ENCODE measurements at regions not wholly inside any gene's neighbourhood (a gene's known extent, or its start where the extent isn't known, plus 50 kb on each side); places are given as distances from the start of the nearest gene placed in this dataset.

DNA sequence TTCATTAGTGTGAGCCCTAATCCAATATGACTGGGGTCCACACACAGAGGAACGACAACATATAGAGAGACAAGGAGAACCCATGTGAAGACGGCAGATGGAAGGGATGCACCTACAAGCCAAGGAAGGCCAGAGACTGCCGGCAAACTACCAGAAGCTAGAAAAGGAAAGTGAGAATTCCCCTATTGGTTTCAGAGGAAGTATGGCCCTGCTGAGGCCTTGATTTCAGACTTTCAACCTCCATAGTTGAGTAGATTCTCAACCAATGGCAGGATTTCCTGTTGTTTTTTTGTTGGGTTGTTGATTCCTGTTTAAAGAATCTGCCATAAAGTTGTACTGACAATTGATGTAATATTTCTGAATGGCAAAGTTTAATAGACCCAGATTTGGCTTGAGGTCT lies 241.5 kb downstream of the SATB2 start:
- intact Hi-C loops (cut with DNase I), result no loop called here
- no peak for TF ChIP-seq CTCF (IDR thresholded peaks at IDR 0.05)
- no peak for TF ChIP-seq POLR2A (IDR thresholded peaks at IDR 0.05)

GRCh38 chr2:199207011-199207410 lies 250.7 kb downstream of the SATB2 start:
- H3K36me3 ChIP-seq (replicated peaks in 1 of 2), result no peaks in the 10 kb centered on the region
- no peak for DNase-seq
- H3K4me3 ChIP-seq, result no peak overlapping the region
- intact Hi-C loops (cut with DNase I), result no loop called here
- 80 to 90% (median 81%) methylated on average over 2 of the region's 2 CpGs for WGBS, 4 donors
- H3K9me3 ChIP-seq (replicated peaks in 1 of 3), result no peaks in the 10 kb centered on the region
- TF ChIP-seq POLR2A (IDR thresholded peaks at IDR 0.05), result no peak
- TF ChIP-seq CTCF (IDR thresholded peaks at IDR 0.05), result no peak
- no peaks in the 10 kb centered on the region for H3K4me1 ChIP-seq (replicated peaks in 1 of 2)
- H3K27me3 ChIP-seq, result no peaks in the 10 kb centered on the region
- H3K27ac ChIP-seq, result no peak overlapping the region

More for the DNA sequence above, 241.5 kb downstream of the SATB2 start:
- H3K4me3 ChIP-seq, result no peak overlapping the region
- H3K36me3 ChIP-seq (replicated peaks in 1 of 2), result no peaks in the 10 kb centered on the region
- no peaks in the 10 kb centered on the region for H3K4me1 ChIP-seq (replicated peaks in 1 of 2)
- WGBS, 4 donors, result 88 to 89% (median 88%) methylated on average over 3 of the region's 3 CpGs
- DNase-seq, result no peak
- no peaks in the 10 kb centered on the region for H3K27me3 ChIP-seq
- H3K9me3 ChIP-seq (replicated peaks in 1 of 3), result no peaks in the 10 kb centered on the region
- H3K27ac ChIP-seq, result no peak overlapping the region

DNA sequence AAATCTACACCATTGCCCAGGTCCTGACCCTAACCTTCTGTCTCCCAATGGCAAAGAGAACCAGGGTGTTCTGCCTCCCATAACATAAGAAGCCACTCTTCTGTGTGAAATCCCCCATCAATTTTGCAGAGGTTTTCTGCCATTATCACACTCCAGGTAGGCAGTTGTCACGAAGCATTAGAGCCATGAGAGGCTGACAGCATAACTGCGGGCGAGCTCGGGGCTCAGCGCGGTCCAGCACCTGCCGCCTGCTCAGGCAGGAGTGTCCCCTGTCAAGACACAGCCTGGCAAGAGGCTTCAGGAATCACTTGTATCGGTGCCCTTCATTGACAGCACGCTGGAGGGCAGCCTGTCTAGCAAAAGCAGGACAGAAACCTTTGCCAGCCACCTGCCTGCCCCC lies 251.2 kb downstream of the SATB2 start:
- TF ChIP-seq CTCF (IDR thresholded peaks at IDR 0.05), result no peak
- TF ChIP-seq POLR2A (IDR thresholded peaks at IDR 0.05), result no peak
- no peak for DNase-seq
- WGBS, 4 donors, result 79 to 88% (median 83%) methylated on average over 7 to 9 of the region's 9 CpGs
- no peaks in the 10 kb centered on the region for H3K27me3 ChIP-seq
- intact Hi-C loops (cut with DNase I), result no loop called here
- no peak overlapping the region for H3K27ac ChIP-seq
- H3K9me3 ChIP-seq (replicated peaks in 1 of 3), result no peaks in the 10 kb centered on the region
- H3K4me3 ChIP-seq, result no peak overlapping the region
- no peaks in the 10 kb centered on the region for H3K4me1 ChIP-seq (replicated peaks in 1 of 2)
- H3K36me3 ChIP-seq (replicated peaks in 1 of 2), result no peaks in the 10 kb centered on the region

GRCh38 chr2:199202964-199203363 lies 254.8 kb downstream of the SATB2 start:
- 73 to 77% (median 74%) methylated on average over 5 of the region's 5 CpGs for WGBS, 4 donors
- H3K9me3 ChIP-seq (replicated peaks in 1 of 3), result no peaks in the 10 kb centered on the region
- no peaks in the 10 kb centered on the region for H3K4me1 ChIP-seq (replicated peaks in 1 of 2)
- intact Hi-C loops (cut with DNase I), result no loop called here
- TF ChIP-seq POLR2A (IDR thresholded peaks at IDR 0.05) (no peak), CTCF (IDR thresholded peaks at IDR 0.05) (no peak)
- no peaks in the 10 kb centered on the region for H3K27me3 ChIP-seq
- no peak overlapping the region for H3K27ac ChIP-seq
- no peak for DNase-seq
- no peak overlapping the region for H3K4me3 ChIP-seq
- no peaks in the 10 kb centered on the region for H3K36me3 ChIP-seq (replicated peaks in 1 of 2)
